Spinal cord (tissue), 9 donors: ENCODE measurements at regions not wholly inside any gene's neighbourhood (a gene's known extent, or its start where the extent isn't known, plus 50 kb on each side); places are given as distances from the start of the nearest gene placed in this dataset.
"Not testable (repeated sequence)": the region's sequence is repeated elsewhere in the genome, so short reads cannot be mapped to it uniquely, and the experiment has no call there.

Source experiments
- DNase-seq, 6 donors: peaks; one replicate each; pipeline versions ENCODE4 v3.0.0 to v3.0.0-alpha.2; 2013 to 2015; ENCODE audit warnings: low spot score in 6 of 6, low read depth in 4 of 6
- H3K27ac ChIP-seq: one replicate; pipeline ENCODE4 v1.5.1; 2013; ENCODE audit warnings: low read depth, low read length, control low read depth
- H3K27me3 ChIP-seq: one replicate; pipeline ENCODE4 v1.6.1; 2013; ENCODE audit warnings: low read length; ENCODE audit not compliant: control insufficient read depth, insufficient read depth
- H3K36me3 ChIP-seq: one replicate; pipeline ENCODE4 v1.6.1; 2013; ENCODE audit warnings: low read length; ENCODE audit not compliant: control insufficient read depth, insufficient read depth
- H3K4me1 ChIP-seq: one replicate; pipeline ENCODE4 v1.6.1; 2013; ENCODE audit warnings: low read length; ENCODE audit not compliant: control insufficient read depth, insufficient read depth
- H3K4me3 ChIP-seq: one replicate; pipeline ENCODE4 v1.5.1; 2013; ENCODE audit warnings: low read depth, low read length, control low read depth
- H3K9me3 ChIP-seq: one replicate; pipeline ENCODE4 v1.6.1; 2013; ENCODE audit warnings: low read length; ENCODE audit not compliant: control insufficient read depth, insufficient read depth
- WGBS: methylation state at CpG from one replicate; pipeline ENCODE4 v1.1.5; 2013; ENCODE audit warnings: missing lambda C conversion rate; ENCODE audit not compliant: insufficient coverage; 5-methylcytosine and 5-hydroxymethylcytosine counted together
- donor health status: healthy.

- Histone ChIP-seq H3K36me3 (no peaks in the 10 kb centered on the region), H3K4me1 (peaks cover 1% of the 10 kb centered on the region), H3K9me3 (no peaks in the 10 kb centered on the region), H3K27me3 (peaks cover 9% of the 10 kb centered on the region), H3K27ac (no peak overlapping the region), H3K4me3 (no peak overlapping the region)
- no peak for DNase-seq
- no CpG with 5 or more reads among the region's 3 CpGs for WGBS
These were observed 186.9 kb upstream of the STK26 start for GRCh38 chrX:131836161-131836560.

- DNase-seq: no peak
- H3K27me3 ChIP-seq: peaks cover 19% of the 10 kb centered on the region
These were observed 185.8 kb upstream of the STK26 start for GRCh38 chrX:131837325-131837724.

GRCh38 chrX:131840799-131841495 is 182.2 kb upstream of the STK26 start:
- WGBS: 59% methylated on average over 23 of the region's 24 CpGs
- no peaks in the 10 kb centered on the region for H3K36me3 ChIP-seq
- DNase-seq: no peak
- H3K27ac ChIP-seq: no peak overlapping the region
- H3K4me1 ChIP-seq: peaks cover 6% of the 10 kb centered on the region
- peaks cover 34% of the 10 kb centered on the region for H3K27me3 ChIP-seq
- no peaks in the 10 kb centered on the region for H3K9me3 ChIP-seq
- no peak overlapping the region for H3K4me3 ChIP-seq

More at GRCh38 chrX:131837325-131837724, 185.8 kb upstream of the STK26 start:
- H3K27ac ChIP-seq: no peak overlapping the region
- peaks cover 6% of the 10 kb centered on the region for H3K4me1 ChIP-seq
- H3K4me3 ChIP-seq: no peak overlapping the region
- H3K36me3 ChIP-seq: no peaks in the 10 kb centered on the region
- no peaks in the 10 kb centered on the region for H3K9me3 ChIP-seq

GRCh38 chrX:131841496-131842437 is 181.3 kb upstream of the STK26 start:
- no peak overlapping the region for H3K4me3 ChIP-seq
- DNase-seq: peak in 2 of 6 donors; percentile 70 to 71
- peaks cover 35% of the 10 kb centered on the region for H3K27me3 ChIP-seq
- peaks cover 6% of the 10 kb centered on the region for H3K4me1 ChIP-seq
- 31% methylated on average over 7 of the region's 31 CpGs for WGBS
- H3K27ac ChIP-seq: no peak overlapping the region
- no peaks in the 10 kb centered on the region for H3K9me3 ChIP-seq
- no peaks in the 10 kb centered on the region for H3K36me3 ChIP-seq

GRCh38 chrX:131843987-131844386 is 179.1 kb upstream of the STK26 start:
- Histone ChIP-seq H3K27me3 (peaks cover 37% of the 10 kb centered on the region), H3K4me1 (peaks cover 6% of the 10 kb centered on the region), H3K4me3 (no peak overlapping the region), H3K9me3 (no peaks in the 10 kb centered on the region), H3K36me3 (no peaks in the 10 kb centered on the region), H3K27ac (no peak overlapping the region)
- DNase-seq: no peak

GRCh38 chrX:131845201-131845600 is 177.9 kb upstream of the STK26 start:
- peaks cover 37% of the 10 kb centered on the region for H3K27me3 ChIP-seq

GRCh38 chrX:131845771-131846170 is 177.3 kb upstream of the STK26 start:
- Histone ChIP-seq H3K4me1 (peaks cover 6% of the 10 kb centered on the region), H3K36me3 (no peaks in the 10 kb centered on the region), H3K4me3 (no peak overlapping the region), H3K27ac (no peak overlapping the region), H3K27me3 (peaks cover 35% of the 10 kb centered on the region), H3K9me3 (no peaks in the 10 kb centered on the region)
- DNase-seq: no peak
- WGBS: 83% methylated on average over 1 of the region's 1 CpG

More at GRCh38 chrX:131845201-131845600, 177.9 kb upstream of the STK26 start:
- H3K36me3 ChIP-seq: no peaks in the 10 kb centered on the region
- WGBS: no CpG with 5 or more reads among the region's 2 CpGs
- DNase-seq: no peak
- peaks cover 6% of the 10 kb centered on the region for H3K4me1 ChIP-seq
- H3K27ac ChIP-seq: no peak overlapping the region
- no peaks in the 10 kb centered on the region for H3K9me3 ChIP-seq
- no peak overlapping the region for H3K4me3 ChIP-seq

GRCh38 chrX:131850964-131851363 is 172.1 kb upstream of the STK26 start:
- H3K4me1 ChIP-seq, H3K27ac ChIP-seq, DNase-seq, H3K9me3 ChIP-seq, H3K36me3 ChIP-seq, H3K4me3 ChIP-seq: not testable (repeated sequence)
- H3K27me3 ChIP-seq: peaks cover 22% of the 10 kb centered on the region
- 85% methylated on average over 8 of the region's 10 CpGs for WGBS

GRCh38 chrX:131853440-131853839 is 169.7 kb upstream of the STK26 start:
- DNase-seq: no peak
- H3K4me3 ChIP-seq: no peak overlapping the region

GRCh38 chrX:131854581-131854980 is 168.5 kb upstream of the STK26 start:
- peak in 2 of 6 donors; percentile 17 to 48 for DNase-seq
- Histone ChIP-seq H3K4me3 (no peak overlapping the region), H3K9me3 (no peaks in the 10 kb centered on the region), H3K4me1 (no peaks in the 10 kb centered on the region), H3K27me3 (peaks cover 29% of the 10 kb centered on the region), H3K27ac (no peak overlapping the region), H3K36me3 (no peaks in the 10 kb centered on the region)

More at GRCh38 chrX:131853440-131853839, 169.7 kb upstream of the STK26 start:
- Histone ChIP-seq H3K27me3 (peaks cover 25% of the 10 kb centered on the region), H3K4me1 (no peaks in the 10 kb centered on the region), H3K9me3 (no peaks in the 10 kb centered on the region), H3K36me3 (no peaks in the 10 kb centered on the region), H3K27ac (no peak overlapping the region)
- no CpG with 5 or more reads among the region's 4 CpGs for WGBS
